SHP77 treated with DMSO at 0.1 percent for 48 hours (cell line): ENCODE measurements at regions not wholly inside any gene's neighbourhood (a gene's known extent, or its start where the extent isn't known, plus 50 kb on each side); places are given as distances from the start of the nearest gene placed in this dataset.
A peak's percentile ranks its signal among the peaks of the same experiment; 100 is the strongest.

ENCODE experiments used
- DNase-seq: peaks from one replicate; lab custom pipeline; 2025; lab: John Stamatoyannopoulos, UW

DNA sequence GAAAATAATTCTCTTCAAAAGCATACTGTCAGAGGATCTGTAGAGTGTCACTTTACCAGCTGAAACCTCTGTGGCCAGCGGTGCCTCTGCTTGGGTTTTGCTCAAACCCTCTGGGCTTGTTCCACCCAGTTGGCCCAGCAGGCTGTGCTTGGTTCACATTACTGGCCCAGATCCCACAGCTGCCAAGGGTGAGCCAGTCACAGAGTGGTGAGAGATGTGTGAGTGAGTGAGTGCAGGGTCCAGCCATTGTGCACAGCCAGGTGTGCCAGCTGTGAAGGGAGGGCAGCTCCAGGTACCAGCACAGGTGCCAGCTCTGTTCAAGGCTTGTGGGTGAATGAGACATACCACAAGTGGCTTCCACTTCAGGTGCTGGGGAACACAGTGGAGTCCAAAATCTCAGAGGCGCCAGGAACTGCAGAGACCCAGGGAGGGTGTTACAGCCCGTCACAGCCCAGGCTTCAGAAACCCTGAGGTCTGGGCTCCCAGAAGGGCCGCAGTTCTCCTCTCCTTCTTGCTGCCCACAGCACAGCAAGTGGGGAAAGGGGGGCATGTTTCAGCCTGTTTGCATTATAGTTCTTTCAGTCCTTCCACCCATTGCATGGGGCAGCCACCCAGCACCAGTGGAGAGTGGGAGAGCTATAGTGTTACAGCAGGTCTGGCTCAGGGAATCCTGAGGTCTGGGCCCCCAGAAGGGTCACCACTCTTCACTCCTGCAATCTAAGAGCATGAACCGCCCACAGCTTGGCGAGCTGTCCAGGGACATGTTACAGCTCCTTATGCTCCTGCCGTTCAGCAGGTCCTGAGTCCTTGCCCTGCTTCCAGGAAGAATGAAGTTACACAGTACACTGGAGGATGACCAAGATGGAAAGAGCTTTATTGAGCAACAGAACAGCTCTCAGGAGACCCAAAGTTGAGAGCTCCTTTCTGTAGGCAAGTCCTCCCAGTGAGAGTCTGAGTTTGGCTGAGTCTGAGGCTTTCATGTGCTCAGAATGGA lies 931.7 kb upstream of the SORCS1 start:
- no peak for DNase-seq

DNA sequence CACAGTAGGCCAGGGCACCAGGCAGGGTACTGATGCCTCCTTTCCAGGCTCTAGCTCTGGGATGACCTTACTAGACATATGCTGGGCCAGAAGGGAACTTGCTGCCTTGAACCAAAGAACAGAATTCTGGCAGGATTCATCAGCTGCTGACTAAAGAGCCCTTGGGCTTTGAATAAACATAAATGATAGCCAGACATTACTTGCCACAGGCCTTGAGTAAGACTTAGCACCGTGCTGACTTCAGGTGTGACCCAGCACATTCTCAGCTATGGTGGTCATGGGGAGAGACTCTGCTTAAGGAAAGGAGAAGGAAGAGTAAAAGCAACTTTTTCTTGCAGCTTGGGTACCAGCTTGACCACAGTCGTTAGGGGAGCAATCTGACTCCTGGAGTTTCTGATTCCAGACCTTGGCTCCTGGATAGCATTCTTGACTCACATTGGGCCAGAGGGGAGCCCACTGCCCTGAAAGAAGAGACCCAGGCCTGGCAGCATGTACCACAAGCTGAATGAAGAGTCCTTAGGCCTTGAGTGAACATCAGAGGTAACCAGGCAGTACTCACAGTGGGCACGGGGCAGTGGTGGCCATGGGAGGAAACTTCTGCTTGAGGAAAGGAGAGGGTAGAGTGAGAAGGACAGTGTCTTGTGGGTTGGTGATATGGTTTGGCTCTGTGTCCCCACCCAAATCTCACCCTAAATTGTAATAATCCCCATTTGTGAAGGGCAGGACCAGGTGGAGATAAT lies 926.1 kb upstream of the SORCS1 start:
- DNase-seq, result no peak

DNA sequence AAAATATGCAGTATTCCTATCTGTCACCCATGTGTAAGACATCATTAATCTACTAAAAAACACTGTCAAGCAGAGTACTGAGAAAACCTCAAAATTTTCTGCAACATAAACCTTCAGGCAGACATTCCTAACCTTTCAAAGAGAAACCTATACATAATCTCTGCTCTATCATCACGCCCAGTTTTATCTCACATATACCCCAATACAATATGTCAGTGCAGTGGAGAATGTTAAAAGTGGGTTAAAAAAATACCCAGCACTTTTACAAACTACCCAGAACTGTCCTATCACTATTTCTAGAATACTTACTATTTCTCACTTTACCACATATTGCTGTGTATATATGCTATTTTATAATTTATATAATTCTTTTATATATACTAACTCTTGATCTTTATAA lies 922.0 kb upstream of the SORCS1 start:
- no peak for DNase-seq

DNA sequence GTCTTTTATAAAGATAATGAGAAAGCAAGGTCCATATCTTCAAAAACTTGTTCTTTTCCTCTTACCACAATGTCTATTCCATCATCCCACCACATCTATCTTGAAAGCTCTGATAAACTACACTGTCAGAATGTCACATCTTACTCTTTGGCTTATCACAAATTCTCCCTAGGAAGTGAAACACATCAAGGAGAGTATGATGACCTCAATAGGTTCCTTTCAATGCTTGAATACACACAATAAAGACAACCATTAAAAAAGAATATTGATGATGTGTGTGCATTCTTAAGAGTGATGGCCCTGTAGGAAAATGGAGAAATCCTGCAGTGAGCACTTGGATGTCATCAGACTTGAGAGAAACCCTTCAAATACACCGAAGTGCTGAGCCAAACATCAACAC lies 918.1 kb upstream of the SORCS1 start:
- no peak for DNase-seq

DNA sequence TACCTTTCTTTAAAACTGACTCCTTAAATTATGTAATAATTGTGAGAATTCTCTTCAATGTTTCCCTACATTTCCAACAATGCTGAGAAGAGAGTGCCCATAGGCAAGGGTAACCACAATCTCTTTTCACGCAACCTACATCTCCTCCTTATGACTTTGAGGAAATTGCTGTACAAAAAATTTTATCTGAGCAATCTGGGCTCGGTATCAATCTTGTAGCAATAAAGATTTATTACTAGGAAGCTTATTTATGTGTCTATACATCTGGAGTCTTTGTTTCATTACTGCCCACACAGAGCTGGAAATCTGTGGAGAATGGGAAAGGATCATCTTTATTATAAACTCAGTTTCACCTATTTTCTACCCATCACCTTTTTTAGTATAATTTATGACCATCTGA lies 913.8 kb upstream of the SORCS1 start:
- no peak for DNase-seq

DNA sequence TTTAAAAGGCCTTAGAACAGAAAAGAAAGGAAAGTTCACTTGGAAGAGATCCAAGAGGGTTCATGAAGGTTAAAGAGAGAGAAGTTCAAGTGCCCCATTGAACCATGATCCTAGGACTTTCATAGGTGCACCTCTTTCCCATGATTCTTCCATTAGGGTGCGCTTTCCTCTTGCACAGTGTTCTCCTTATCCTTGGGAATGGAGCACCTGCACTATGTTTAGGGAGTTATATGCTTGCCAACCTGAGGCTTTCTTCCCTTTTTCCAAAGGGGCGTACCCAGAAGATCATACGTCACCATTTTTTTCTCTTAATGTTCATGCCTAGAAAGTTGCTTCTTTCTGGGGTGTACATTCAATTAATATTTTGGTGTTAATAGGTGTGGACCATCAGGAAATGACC lies 908.0 kb upstream of the SORCS1 start:
- DNase-seq, result no peak

DNA sequence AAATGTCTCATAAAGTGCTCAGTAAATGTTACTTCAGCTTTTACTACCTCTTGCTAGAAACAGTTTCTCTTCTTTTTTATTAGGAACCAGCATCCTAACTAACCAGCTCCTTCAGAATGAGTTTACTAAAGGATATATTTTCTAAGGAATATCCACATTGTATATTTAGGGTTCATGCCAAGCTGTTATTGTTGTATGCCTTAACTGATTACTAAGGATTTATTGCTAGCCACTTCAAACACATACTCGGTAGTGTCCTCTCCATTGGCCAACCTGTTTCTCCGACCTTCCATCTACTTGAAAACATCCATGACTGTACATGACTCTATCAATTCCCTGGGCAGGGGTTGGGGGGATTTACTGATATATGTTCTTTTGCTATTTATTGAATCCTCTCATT lies 906.3 kb upstream of the SORCS1 start:
- DNase-seq, result no peak

DNA sequence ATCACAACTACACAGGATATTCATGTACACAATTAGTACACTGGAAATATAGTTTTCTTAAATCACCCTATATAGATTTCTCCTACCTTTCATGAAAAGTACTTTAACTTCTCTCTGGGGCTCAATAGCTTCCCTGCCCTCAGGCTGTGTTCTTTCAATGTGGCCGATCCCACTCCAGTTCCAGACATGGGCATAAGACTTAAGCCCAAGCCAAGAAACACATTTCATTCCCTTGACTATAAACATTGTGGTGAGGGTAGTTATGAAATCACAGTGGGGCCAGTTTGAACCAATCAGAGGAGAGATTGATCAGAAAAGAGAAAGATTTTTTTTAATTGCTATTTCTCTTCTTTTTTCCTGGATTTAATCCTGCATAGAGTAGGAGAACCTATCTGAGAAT lies 904.6 kb upstream of the SORCS1 start:
- DNase-seq, result no peak

DNA sequence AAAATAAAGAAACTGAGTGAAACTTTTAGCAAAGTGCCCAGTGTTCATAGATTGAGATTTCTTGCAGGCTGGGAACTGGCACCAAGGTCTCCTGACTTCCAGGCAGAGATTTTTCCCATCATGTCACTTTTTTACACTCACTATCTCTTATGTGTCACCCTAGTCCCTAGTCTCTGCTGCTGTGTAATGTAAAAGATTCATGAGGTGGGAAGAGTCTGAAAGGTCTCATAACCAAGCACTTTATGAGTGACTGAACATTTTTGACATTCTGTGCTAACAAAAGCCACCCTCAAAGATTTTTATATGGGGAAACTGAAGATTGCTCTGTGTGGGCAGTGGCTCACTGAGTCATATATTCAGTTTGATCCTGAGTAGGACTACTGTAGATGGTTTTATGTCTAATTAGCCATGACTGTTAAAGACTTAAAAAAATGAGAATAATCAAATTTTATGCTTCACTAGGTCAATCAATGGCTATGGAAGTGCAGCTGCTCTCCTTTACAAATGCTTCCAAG lies 900.3 kb upstream of the SORCS1 start:
- no peak for DNase-seq

DNA sequence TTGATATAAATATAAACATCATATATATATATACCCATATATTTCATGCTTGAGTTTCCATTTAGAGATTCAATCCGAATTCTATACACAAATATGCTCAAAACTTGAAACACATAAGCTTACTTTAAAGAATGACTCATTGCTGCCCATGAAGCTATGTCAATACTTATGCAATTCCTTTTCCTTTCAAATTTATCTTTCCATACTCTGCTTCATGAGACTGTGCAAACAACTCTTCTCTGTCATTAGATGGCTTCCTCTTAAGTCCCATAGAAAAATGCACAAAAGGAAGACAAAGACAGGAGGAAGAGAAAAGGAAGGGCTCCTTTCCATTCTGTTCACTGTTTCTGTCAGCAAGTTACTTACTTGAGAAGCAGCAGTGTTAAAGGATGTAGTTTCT lies 895.7 kb upstream of the SORCS1 start:
- DNase-seq, result no peak

DNA sequence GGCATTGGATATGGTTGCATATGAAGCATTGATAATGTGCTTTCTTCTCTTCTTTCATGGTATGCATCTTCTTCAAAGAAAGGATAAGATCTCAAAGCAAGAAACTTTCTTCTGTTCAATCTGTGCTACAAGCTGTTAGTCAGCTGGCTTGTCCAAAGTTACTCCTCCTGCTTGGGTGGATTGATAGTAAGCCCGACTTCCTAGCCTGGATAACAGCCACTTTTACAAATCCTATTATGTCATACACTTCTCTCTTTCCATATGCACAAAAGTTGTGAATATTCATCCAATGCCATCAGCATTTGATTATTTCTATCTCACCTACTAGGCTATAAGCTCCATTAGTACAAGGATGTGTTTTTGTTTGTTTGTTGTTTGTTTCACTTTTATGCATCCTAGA lies 891.0 kb upstream of the SORCS1 start:
- DNase-seq, result no peak

DNA sequence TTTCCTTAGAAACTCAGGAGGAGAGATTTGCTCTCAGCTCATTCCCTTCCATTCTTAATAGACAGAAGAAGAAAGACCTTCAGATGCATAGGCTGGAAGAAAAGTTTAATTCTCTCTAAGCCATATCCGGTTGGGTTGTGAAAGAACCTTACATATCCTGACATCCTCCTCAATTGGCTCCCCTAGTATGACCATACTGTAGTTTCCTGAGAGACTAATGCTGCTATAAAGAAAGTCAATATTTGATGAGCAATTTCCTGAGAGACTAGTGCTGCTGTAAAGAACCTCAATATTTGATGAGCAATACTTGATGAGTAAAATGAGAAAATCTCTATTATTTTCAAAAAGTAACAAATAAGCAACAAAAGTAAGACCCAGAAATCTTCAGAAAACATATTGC lies 888.5 kb upstream of the SORCS1 start:
- DNase-seq, result no peak

DNA sequence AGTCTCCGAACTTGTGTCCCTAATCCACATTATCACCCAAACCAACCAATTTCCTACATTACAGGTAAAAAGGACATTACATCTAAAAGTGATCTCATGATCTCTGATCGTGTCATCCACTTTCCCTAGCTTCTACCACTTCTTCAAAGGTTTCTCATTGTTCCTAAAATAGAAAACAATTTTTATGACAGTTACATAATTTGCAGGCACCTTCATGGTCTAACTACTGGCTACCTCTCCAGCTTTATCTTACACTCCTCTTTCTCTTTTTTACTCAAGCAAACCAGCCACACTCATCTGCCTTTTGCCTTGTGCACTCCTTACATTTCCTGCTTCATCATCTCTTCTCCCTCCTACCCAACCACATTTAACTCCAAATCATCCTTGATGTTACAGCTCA lies 886.7 kb upstream of the SORCS1 start:
- no peak for DNase-seq

DNA sequence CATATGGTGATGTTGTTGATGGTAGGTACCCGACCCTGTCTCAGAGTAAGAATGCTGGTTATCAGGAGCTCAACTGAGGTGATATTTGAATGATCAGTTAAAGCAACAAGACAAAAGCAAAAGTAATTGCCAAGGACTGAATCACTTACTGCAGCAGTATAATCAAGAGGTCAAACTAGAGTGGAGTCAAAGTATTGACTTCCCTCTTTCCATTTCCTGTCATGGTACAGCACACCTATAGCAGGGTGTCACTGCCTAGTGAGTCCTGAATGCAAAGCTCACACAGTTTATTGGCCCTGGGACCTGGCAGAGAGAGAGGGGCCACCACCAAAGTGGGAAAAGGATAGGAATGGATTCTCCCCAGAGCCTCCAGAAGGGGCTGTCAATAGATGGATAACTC lies 886.1 kb upstream of the SORCS1 start:
- DNase-seq, result no peak

DNA sequence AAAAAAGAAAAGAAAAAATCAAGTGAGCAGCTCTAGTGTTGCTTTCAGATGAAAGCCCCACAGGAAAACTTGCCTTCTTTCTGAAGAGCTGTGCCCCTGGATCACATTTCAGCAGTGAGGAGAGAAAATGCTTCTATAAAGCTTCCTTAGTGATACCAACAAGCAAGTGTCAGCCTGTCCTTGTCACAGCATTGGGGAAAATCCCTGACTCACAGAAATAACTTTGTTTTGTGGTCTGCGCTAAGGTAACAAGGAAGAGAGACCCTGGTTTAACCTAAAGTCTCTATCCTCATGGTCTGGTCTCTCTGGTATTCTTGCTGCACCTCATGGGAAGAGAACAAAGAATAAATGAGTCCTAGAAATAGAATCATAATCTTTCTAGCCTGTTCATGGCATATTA lies 885.2 kb upstream of the SORCS1 start:
- no peak for DNase-seq

DNA sequence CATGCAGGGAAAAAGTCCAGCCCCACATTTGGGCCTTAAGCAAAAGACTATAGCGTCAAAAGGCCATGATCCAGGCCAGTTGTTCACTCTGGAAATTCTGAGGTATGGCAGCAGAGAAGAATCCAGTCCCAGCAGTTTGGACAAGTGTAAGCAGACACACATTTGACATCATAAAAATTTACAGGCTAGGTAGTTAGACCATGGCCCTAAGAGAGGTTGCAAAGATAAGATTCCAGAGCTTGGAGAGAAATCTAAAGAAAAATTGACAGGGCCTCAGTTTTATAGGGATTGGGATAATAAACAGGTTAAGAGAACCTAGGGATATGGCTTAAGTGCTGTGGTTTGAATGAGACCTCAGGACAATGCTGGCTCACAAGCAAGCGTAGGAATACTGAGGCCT lies 884.4 kb upstream of the SORCS1 start:
- DNase-seq, result no peak

DNA sequence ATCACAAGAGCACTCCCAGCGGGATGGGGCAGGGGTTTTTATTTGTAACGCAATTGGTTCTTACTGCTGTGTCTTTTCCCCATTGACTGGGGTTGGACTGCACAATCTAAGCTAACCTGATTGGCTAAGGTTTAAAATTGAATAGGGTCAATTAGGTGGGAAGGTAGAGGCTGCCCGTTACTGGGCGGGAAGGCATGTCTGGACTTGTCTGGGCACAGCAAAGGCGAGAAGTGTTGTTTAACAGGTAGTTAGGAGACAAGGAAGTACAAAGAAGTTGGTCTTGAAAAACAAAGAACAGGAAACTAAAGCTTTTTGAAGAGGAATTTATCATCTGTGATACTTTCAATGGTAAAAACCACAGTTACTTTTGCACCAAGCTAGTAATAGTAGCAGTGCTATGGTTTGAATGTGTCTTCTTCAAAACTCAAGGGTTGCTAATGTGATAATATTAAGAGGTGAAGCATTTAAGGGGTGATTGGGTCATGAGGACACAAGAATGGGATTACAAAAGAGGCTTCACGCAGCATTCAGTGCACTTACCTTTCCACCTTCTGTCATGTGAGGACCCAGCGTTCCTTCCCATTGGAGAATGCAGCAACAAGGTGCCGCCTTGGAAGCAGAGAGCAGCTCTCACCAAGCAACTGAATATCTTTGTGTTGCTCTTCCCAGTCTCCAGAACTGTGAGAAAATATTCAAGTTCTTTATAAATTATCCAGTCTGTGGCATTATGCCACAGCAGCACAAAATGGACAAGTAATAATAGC lies 875.5 kb upstream of the SORCS1 start:
- no peak for DNase-seq

DNA sequence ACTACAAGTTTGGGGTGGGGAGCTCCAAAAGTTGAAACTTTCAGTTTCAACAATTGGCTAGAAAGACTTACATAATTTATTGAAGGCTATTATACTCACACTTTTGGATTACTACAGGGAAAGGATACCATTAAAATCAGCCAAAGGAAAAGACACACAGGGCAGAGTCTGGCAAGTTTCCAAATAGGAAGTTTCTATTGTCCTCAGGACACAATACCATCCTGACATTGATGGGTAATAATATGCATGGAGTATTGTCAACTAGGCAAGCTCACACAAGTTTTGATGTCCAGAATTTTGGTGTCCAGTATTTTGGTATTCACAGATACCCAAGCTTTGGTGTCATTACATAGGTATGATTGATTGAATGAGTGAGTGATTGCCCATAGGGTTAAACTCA lies 872.6 kb upstream of the SORCS1 start:
- DNase-seq, result no peak

DNA sequence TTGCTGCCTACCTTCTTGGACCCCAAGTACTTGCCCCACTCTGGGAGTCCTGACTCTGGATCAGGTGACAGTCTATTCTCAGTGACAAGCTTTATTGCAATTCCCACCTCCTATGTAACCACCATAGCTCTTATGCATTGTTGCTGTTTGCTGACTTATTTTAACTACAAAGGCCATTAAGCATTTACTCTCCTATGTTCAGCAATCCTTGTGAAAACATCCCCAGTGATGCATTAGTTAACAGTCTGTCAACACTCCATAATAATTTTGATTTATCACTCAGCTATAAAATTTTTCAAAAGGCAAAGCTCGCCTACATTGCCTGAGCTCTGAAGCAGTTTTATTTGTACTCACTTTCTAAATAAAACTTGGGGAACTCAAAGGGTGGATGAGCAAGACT lies 871.8 kb upstream of the SORCS1 start:
- DNase-seq, result peak; percentile 10

DNA sequence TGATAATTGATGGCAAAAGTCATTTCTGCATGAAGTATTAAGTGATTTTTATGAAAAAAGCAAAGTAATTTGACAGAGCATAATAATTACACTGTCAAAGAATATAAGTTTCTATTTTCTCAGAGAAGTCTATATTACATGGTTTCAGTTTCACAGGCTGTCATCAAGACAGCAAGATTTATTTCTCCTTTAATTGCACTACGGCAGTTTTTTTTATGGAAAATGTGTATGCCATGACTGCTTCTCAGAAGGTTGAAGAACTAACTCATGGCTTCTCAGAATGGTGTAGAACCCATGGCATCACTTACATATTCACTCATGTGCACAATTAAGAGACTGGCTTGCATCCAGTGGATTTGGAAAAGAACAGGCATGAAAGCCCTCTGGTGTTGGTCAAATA lies 870.3 kb upstream of the SORCS1 start:
- no peak for DNase-seq

DNA sequence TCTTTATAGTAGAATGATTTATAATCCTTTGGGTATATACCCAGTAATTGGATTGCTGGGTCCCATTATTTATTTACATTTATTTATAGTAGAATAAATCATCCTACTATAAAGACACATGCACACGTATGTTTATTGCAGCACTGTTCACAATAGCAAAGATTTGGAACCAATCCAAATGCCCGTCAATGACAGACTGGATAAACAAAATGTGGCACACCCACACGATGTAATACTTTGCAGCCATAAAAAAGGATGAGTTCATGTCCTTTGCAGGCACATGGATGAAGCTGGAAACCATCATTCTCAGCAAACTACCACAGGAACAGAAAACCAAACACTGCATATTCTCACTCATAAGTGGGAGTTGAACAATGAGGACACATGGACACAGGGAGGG lies 869.0 kb upstream of the SORCS1 start:
- peak; percentile 1 for DNase-seq

DNA sequence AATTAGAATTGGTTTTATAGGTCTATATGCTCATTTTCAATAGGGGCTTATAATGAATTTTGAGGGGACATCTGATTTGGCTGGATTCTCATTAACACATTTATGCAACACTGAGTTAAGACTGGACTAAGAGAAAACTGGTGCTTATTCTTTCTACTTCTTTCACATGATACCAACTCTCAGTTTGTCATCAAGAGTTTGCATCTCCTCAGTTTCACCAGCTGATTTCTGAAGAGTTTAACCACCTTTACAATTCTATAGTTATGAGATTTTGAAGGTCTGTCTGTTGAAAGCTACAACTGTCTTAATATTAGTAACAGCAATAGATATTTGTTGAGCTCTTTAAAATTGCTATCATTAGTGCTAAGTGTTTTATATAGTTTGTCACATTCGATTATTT lies 867.0 kb upstream of the SORCS1 start:
- no peak for DNase-seq

DNA sequence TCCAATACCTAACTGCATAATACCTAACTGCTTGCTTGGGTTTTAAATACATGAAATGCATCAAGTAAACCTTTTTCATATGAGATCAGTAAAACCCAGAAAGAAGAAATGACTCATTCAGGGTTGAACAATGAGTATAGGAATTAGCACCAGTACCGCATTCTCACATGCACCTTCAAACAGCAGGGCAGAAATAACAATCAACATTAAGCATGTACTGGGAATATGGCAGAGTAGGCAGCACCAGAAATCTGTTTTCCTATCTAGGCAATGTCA lies 850.3 kb upstream of the SORCS1 start:
- DNase-seq, result no peak
